ENCODE measurements at regions not wholly inside any gene's neighbourhood (a gene's known extent, or its start where the extent isn't known, plus 50 kb on each side); places are given as distances from the start of the nearest gene placed in this dataset.

DNA sequence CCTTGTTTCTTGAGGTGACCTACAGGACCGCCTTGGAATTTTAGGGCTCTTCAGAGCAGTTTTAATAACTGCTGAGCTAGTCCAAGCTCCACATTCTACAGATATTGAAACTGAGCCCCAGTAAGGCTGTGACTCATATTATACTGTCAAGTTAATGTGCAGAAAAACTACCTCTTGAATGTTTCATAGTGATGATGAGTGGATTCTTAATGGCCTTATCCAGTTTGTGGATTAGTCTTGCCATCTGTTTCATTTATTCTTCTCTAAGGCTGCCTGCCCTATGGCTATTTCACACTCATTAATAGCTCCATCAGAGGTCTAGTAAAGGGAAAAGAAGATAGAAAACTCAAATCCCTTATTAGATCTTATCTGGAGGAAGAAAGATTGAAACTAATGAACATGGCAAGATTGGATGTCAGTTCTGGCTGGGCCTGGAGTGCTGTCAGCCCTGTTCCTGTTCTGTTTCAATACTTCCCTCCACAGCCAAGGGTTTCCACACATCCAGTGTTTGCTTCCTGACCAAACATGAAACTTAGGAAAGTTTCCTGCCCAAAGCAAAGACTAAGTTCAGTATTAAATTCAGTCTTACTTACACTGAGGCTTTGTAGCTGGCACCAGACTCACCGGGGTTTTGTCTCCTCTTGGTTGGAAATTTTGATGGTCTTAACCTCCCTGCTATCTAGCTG lies 215.6 kb upstream of the DMAC1 start:
- H3K27me3 ChIP-seq (ENCODE audit: insufficient read depth, low read length), result no peaks in the 10 kb centered on the region
- H3K4me1 ChIP-seq (ENCODE audit: insufficient read depth, low read length), result no peaks in the 10 kb centered on the region
- no peak overlapping the region for H3K4me3 ChIP-seq (ENCODE audit: low read length)
- no peaks in the 10 kb centered on the region for H3K9me3 ChIP-seq (ENCODE audit: low read depth, low read length)

- no peaks in the 10 kb centered on the region for H3K4me1 ChIP-seq (ENCODE audit: insufficient read depth, low read length)
- H3K4me3 ChIP-seq (ENCODE audit: low read length), result no peak overlapping the region
- no peaks in the 10 kb centered on the region for H3K9me3 ChIP-seq (ENCODE audit: low read depth, low read length)
- no peaks in the 10 kb centered on the region for H3K27me3 ChIP-seq (ENCODE audit: insufficient read depth, low read length)
These were observed 213.4 kb upstream of the DMAC1 start for GRCh38 chr9:8012986-8013385.

GRCh38 chr9:8011974-8012373 lies 212.4 kb upstream of the DMAC1 start:
- no peaks in the 10 kb centered on the region for H3K27me3 ChIP-seq (ENCODE audit: insufficient read depth, low read length)
- H3K9me3 ChIP-seq (ENCODE audit: low read depth, low read length), result no peaks in the 10 kb centered on the region
- H3K4me1 ChIP-seq (ENCODE audit: insufficient read depth, low read length), result no peaks in the 10 kb centered on the region
- H3K4me3 ChIP-seq (ENCODE audit: low read length), result no peak overlapping the region

DNA sequence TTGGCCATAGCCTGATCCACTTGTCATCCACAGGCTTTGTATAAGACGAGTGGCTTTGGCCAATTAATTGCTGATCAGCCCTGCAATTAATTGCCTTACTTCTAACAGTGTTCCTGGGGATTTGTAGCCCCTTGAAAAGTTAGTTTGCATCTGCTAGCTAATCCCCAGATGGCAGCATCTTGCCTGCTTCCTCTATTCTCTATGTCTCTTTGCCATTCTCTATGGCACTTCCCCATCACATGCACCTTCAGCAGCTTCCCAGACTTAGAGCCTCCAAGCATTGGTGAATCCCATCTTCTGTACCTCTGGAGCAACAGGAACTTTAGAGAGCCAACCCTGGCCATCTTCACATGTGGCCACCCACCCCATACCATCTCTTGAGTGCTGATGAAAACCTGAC lies 197.0 kb upstream of the DMAC1 start:
- Histone ChIP-seq H3K4me3 (ENCODE audit: low read length) (no peak overlapping the region), H3K9me3 (ENCODE audit: low read depth, low read length) (no peaks in the 10 kb centered on the region), H3K27me3 (ENCODE audit: insufficient read depth, low read length) (no peaks in the 10 kb centered on the region), H3K4me1 (ENCODE audit: insufficient read depth, low read length) (no peaks in the 10 kb centered on the region)

DNA sequence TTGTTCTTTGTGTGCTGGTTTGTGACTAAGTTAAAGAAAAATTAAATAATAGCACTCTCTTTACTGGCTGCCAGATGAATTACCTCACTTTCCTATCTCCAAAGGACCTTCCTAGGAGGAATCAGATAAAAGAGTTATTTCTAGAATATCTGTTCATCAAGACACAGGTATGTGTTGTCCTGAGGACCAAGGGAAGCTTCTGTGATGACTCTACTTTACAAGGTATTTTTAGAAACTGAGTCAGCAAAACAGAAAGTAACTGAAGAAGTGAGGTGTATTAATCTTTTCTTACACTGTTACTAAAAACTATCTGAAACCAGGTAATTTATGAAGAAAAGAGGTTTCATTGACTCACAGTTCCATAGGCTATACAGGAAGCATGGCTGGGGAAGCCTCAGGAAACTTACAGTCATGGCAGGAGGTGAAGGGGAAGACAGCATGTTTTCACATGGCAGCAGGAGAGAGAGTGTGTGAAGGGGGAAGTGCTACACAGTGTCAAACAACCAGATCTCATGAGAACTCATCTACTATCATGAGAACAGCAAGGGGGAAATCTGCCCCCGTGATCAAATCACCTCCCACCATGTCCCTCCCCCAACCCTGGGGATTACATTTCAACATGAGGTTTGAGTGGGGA lies 189.2 kb upstream of the DMAC1 start:
- Histone ChIP-seq H3K4me3 (ENCODE audit: low read length) (no peak overlapping the region), H3K9me3 (ENCODE audit: low read depth, low read length) (no peaks in the 10 kb centered on the region), H3K4me1 (ENCODE audit: insufficient read depth, low read length) (no peaks in the 10 kb centered on the region), H3K27me3 (ENCODE audit: insufficient read depth, low read length) (no peaks in the 10 kb centered on the region)

DNA sequence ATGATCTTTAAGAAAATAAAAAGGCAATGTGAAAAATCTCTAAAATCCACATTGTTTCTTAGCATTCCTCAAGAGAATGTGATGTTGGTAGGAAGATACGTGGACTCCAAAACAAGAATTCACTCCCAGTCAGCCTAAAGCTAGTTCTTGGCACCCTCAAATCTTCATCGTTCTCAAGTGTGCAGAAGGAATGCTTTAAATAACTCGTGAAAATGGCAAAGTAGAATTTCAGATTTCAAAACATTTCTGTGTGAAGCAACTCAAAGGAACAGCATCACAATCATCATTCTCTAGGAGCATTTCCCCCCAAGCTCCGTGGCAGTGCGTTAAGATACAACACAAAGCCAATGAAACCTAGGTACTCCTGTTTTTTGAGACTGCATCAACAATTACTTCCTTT lies 185.1 kb upstream of the DMAC1 start:
- no peak overlapping the region for H3K4me3 ChIP-seq (ENCODE audit: low read length)
- H3K4me1 ChIP-seq (ENCODE audit: insufficient read depth, low read length), result peaks cover 14% of the 10 kb centered on the region
- no peaks in the 10 kb centered on the region for H3K9me3 ChIP-seq (ENCODE audit: low read depth, low read length)
- H3K27me3 ChIP-seq (ENCODE audit: insufficient read depth, low read length), result no peaks in the 10 kb centered on the region

DNA sequence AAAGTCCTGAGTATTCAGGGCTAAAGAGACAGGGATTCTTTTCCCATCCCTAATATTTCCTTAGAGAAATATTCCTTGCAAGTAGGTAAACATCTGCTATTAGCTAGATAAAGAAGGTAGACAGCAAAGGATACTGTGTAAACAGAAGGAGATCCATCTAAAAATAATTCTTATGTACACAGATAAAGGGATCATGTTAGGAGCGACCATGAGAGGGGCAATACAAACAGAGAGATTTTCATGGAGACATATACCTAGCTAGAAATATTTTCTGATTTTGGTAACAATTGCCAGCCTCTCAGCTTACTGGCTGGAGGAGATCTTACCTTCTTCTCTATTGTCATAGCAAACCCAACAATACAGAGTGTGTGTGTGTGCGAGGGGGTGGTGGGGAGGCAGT lies 184.6 kb upstream of the DMAC1 start:
- Histone ChIP-seq H3K27me3 (ENCODE audit: insufficient read depth, low read length) (no peaks in the 10 kb centered on the region), H3K9me3 (ENCODE audit: low read depth, low read length) (no peaks in the 10 kb centered on the region), H3K4me3 (ENCODE audit: low read length) (no peak overlapping the region), H3K4me1 (ENCODE audit: insufficient read depth, low read length) (peaks cover 14% of the 10 kb centered on the region)

DNA sequence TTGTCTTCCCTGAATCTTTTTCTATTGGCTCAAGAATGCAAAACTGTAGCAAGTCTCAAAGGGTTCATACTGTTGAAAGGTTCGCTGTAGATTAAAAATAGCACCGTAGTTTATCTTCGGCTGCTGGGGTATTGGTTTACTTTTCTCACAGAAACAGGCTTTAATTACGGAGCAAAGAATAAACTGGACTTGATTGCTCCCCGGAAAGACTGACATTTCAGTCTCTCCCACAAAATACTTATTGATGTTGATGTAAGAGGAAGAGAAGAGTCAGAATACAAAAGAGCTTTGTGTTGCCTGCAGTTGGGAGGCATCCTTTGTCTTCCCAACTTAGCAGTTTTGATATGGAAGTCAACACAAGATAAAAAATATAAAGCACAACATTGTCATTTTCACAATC lies 183.9 kb upstream of the DMAC1 start:
- Histone ChIP-seq H3K4me1 (ENCODE audit: insufficient read depth, low read length) (peaks cover 18% of the 10 kb centered on the region), H3K4me3 (ENCODE audit: low read length) (no peak overlapping the region), H3K9me3 (ENCODE audit: low read depth, low read length) (no peaks in the 10 kb centered on the region), H3K27me3 (ENCODE audit: insufficient read depth, low read length) (no peaks in the 10 kb centered on the region)

DNA sequence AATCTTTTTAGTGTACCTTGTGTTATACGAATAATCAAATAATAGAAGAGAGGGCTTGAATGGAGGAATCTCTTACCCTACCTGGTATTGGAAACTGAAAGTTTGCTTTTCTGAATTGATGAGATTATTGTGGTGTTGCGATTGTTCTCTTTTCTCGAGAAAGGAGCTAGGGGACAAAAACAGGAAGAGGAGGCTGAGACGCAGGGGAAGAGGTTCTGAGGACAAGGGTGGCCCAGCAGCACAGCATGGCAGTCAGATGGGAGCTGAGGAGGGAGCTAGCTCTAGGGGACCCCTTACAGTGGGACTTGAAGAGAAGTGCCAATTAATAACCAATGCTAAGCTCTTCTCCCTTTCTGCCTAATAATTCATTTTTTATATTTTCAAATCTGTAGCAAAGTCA lies 183.3 kb upstream of the DMAC1 start:
- no peak overlapping the region for H3K4me3 ChIP-seq (ENCODE audit: low read length)
- no peaks in the 10 kb centered on the region for H3K9me3 ChIP-seq (ENCODE audit: low read depth, low read length)
- peaks cover 22% of the 10 kb centered on the region for H3K4me1 ChIP-seq (ENCODE audit: insufficient read depth, low read length)
- no peaks in the 10 kb centered on the region for H3K27me3 ChIP-seq (ENCODE audit: insufficient read depth, low read length)

- Histone ChIP-seq H3K4me3 (ENCODE audit: low read length) (no peak overlapping the region), H3K9me3 (ENCODE audit: low read depth, low read length) (no peaks in the 10 kb centered on the region), H3K27me3 (ENCODE audit: insufficient read depth, low read length) (no peaks in the 10 kb centered on the region), H3K4me1 (ENCODE audit: insufficient read depth, low read length) (peaks cover 42% of the 10 kb centered on the region)
These were observed 181.2 kb upstream of the DMAC1 start for GRCh38 chr9:7980691-7981289.

- Histone ChIP-seq H3K4me3 (ENCODE audit: low read length) (no peak overlapping the region), H3K4me1 (ENCODE audit: insufficient read depth, low read length) (peaks cover 49% of the 10 kb centered on the region), H3K27me3 (ENCODE audit: insufficient read depth, low read length) (no peaks in the 10 kb centered on the region), H3K9me3 (ENCODE audit: low read depth, low read length) (no peaks in the 10 kb centered on the region)
These were observed 180.5 kb upstream of the DMAC1 start for GRCh38 chr9:7980041-7980440.

DNA sequence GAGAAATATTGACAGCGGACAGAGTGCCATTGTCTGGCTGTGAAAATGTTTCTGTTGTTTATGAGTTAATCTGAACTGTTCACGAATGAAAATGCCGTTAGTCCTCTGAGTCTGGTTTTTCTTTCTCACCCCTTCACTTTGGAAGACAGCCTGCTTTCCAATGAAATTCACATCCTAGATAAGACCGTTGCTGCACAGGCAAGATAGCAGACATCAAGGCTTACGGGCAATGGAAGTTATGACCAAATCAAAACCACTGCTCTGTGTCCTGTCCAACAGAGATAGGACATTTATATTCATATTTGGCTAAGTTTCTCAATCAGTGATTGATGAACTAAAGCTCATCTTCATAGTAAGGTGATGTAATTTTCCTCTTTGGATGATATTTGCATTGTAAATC lies 180.0 kb upstream of the DMAC1 start:
- no peaks in the 10 kb centered on the region for H3K27me3 ChIP-seq (ENCODE audit: insufficient read depth, low read length)
- no peaks in the 10 kb centered on the region for H3K9me3 ChIP-seq (ENCODE audit: low read depth, low read length)
- no peak overlapping the region for H3K4me3 ChIP-seq (ENCODE audit: low read length)
- peaks cover 53% of the 10 kb centered on the region for H3K4me1 ChIP-seq (ENCODE audit: insufficient read depth, low read length)

DNA sequence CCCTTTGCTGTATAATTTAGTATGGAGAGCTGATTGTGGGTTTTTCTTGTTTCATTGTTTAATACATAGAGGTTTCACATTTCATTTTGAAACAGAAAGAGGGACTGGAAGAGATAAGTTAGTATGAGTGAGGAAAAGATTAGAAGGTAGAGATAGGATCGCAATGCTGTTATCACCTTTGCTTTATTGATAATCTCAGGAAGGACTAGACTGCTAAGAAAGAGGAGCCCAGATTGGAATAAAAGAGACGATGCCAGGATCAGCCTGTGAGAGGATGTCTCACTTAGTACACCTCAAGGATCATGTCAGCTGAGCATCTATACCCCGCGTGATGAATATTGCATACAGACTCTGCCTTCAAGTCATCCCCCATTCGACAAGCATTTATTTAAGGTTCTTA lies 178.0 kb upstream of the DMAC1 start:
- H3K27me3 ChIP-seq (ENCODE audit: insufficient read depth, low read length), result no peaks in the 10 kb centered on the region
- H3K9me3 ChIP-seq (ENCODE audit: low read depth, low read length), result no peaks in the 10 kb centered on the region
- peaks cover 55% of the 10 kb centered on the region for H3K4me1 ChIP-seq (ENCODE audit: insufficient read depth, low read length)
- no peak overlapping the region for H3K4me3 ChIP-seq (ENCODE audit: low read length)

DNA sequence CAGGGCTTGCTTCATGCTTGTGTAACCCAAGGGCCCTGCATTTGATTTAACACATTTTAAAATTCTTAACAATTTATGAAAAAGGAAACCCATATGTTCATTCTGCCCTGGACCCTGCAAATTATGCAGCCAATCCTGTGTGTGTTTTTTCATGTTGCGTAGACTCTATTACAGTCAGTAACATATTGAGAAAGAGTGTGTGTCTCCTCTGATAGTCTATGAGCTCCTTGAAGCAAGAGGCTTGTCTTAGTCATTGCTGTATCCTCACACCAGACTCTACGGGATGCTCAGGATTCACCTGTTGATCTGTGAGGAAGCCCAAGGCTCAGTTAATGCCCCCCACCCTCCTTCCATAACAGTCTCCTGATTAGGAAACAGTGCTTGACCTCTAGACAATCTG lies 177.3 kb upstream of the DMAC1 start:
- Histone ChIP-seq H3K4me1 (ENCODE audit: insufficient read depth, low read length) (peaks cover 53% of the 10 kb centered on the region), H3K4me3 (ENCODE audit: low read length) (no peak overlapping the region), H3K9me3 (ENCODE audit: low read depth, low read length) (no peaks in the 10 kb centered on the region), H3K27me3 (ENCODE audit: insufficient read depth, low read length) (no peaks in the 10 kb centered on the region)

DNA sequence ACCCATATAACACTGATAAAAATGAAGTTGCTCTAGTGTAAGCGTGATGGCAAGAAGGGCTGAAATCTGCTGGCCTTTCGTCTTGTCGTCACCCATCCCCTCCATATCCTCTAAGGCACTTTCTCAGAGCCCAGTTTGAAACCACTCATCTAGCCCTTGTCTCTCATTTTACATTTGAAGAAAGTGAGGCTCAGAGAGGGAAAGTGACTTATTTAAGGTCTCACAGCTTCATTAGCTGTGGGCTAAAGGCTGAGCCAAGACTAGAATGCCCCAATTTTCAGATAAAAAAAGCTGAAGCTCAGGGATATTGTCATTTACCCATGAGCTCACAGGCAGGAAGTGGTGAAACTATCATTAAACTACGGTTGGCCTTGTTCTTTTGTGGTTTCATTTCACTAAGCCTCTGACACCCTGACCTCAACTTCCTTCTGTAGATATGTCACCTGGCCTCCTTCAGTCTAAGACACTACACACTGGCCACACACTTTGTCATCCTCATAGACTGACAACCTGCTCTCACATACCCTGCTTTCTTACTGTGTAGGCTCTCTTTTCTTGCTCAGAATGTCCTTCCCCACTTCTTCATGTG lies 176.7 kb upstream of the DMAC1 start:
- peaks cover 53% of the 10 kb centered on the region for H3K4me1 ChIP-seq (ENCODE audit: insufficient read depth, low read length)
- H3K9me3 ChIP-seq (ENCODE audit: low read depth, low read length), result no peaks in the 10 kb centered on the region
- no peaks in the 10 kb centered on the region for H3K27me3 ChIP-seq (ENCODE audit: insufficient read depth, low read length)
- no peak overlapping the region for H3K4me3 ChIP-seq (ENCODE audit: low read length)
